Esophagus muscularis mucosa (tissue), 4 donors: ENCODE measurements at regions not wholly inside any gene's neighbourhood (a gene's known extent, or its start where the extent isn't known, plus 50 kb on each side); places are given as distances from the start of the nearest gene placed in this dataset.

Source experiments
- EP300 ChIP-seq: sonication (generic); formaldehyde crosslinking; IDR thresholded peaks from one replicate; pipeline ENCODE4 v1.6.1; 2017; ENCODE audit warnings: antibody characterized with exemption
- POLR2A ChIP-seq: fragments of 450-650 bp; IDR thresholded peaks from one replicate; pipeline ENCODE4 v1.6.1; 2017; ENCODE audit warnings: antibody characterized with exemption, moderate library complexity, mild to moderate bottlenecking, low read depth
- TF ChIP-seq, protein P1 (sequence below), 3 experiments: fragments of 200-600 bp in 2 of 3; fragments of 450-650 bp in 1 of 3; sonication (generic) in 2 of 3; IDR thresholded peaks; one replicate each; pipeline ENCODE4 v1.5.1; 2017 to 2019; ENCODE audit warnings: antibody characterized with exemption in 3 of 3, mild to moderate bottlenecking in 2 of 3, moderate library complexity in 1 of 3

GRCh38 chr20:40511478-40511877 lies 177.6 kb downstream of the MAFB start:
- TF ChIP-seq, protein P1, sequence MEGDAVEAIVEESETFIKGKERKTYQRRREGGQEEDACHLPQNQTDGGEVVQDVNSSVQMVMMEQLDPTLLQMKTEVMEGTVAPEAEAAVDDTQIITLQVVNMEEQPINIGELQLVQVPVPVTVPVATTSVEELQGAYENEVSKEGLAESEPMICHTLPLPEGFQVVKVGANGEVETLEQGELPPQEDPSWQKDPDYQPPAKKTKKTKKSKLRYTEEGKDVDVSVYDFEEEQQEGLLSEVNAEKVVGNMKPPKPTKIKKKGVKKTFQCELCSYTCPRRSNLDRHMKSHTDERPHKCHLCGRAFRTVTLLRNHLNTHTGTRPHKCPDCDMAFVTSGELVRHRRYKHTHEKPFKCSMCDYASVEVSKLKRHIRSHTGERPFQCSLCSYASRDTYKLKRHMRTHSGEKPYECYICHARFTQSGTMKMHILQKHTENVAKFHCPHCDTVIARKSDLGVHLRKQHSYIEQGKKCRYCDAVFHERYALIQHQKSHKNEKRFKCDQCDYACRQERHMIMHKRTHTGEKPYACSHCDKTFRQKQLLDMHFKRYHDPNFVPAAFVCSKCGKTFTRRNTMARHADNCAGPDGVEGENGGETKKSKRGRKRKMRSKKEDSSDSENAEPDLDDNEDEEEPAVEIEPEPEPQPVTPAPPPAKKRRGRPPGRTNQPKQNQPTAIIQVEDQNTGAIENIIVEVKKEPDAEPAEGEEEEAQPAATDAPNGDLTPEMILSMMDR (IDR thresholded peaks at IDR 0.05) = no peak
- TF ChIP-seq EP300 (no peak), POLR2A (no peak)
